HepG2 (cell line): ENCODE measurements at regions not wholly inside any gene's neighbourhood (a gene's known extent, or its start where the extent isn't known, plus 50 kb on each side); places are given as distances from the start of the nearest gene placed in this dataset.
A peak's percentile ranks its signal among the peaks of the same experiment; 100 is the strongest.

Source experiments
- ATAD3A ChIP-seq: sonication (generic); formaldehyde crosslinking; IDR thresholded peaks from 2 replicates; pipeline ENCODE4 v1.4.0; 2020; ENCODE audit warnings: missing genetic modification reagents
- CC2D1A ChIP-seq: sonication (generic); formaldehyde crosslinking; IDR thresholded peaks from 2 replicates; pipeline ENCODE4 v1.8.1; 2023; ENCODE audit warnings: mild to moderate bottlenecking, missing genetic modification reagents
- EHMT2 ChIP-seq: fragments of 200-600 bp; sonication (generic); IDR thresholded peaks from 2 replicates; pipeline ENCODE4 v1.7.0; 2017; ENCODE audit warnings: antibody characterized with exemption, low read depth, low read length, borderline replicate concordance
- FOSL2 ChIP-seq: sonication (generic); formaldehyde crosslinking; IDR thresholded peaks from 2 replicates; pipeline ENCODE4 v1.4.0; 2020; ENCODE audit warnings: missing genetic modification reagents
- HOXA3 ChIP-seq: sonication (generic); formaldehyde crosslinking; IDR thresholded peaks from 2 replicates; pipeline ENCODE4 v1.5.0; 2020; ENCODE audit warnings: missing genetic modification reagents
- KDM2A ChIP-seq: sonication (generic); formaldehyde crosslinking; IDR thresholded peaks from 2 replicates; pipeline ENCODE4 v1.4.0; 2020; ENCODE audit warnings: low read depth, missing genetic modification reagents, borderline replicate concordance
- KMT2A ChIP-seq: sonication (generic); formaldehyde crosslinking; IDR thresholded peaks from 2 replicates; pipeline ENCODE4 v1.4.0; 2020; ENCODE audit warnings: missing genetic modification reagents
- MAX ChIP-seq: IDR thresholded peaks from 2 replicates; pipeline ENCODE4 v1.6.1; 2012; ENCODE audit warnings: inconsistent platforms
- MIXL1 ChIP-seq: IDR thresholded peaks from 2 replicates; pipeline ENCODE4 v1.6.1; 2016
- MLX ChIP-seq: IDR thresholded peaks from 2 replicates; pipeline ENCODE4 v1.6.1; 2016
- REPIN1 ChIP-seq: sonication (generic); formaldehyde crosslinking; IDR thresholded peaks from 2 replicates; pipeline ENCODE4 v1.8.0; 2022; ENCODE audit warnings: missing genetic modification reagents, low read depth, mild to moderate bottlenecking, borderline replicate concordance
- TCF7L2 ChIP-seq: IDR thresholded peaks from 2 replicates; pipeline ENCODE4 v1.6.1; 2011; ENCODE audit warnings: mild to moderate bottlenecking, low read depth, low read length, moderate library complexity
- THAP11 ChIP-seq: IDR thresholded peaks from 2 replicates; pipeline ENCODE4 v1.6.1; 2016; ENCODE audit warnings: missing biosample characterization, missing genetic modification reagents
- XRCC5 ChIP-seq: fragments of 200-400 bp; formaldehyde crosslinking; optimal IDR thresholded peaks from 2 replicates; pipeline ENCODE3; 2017; ENCODE audit warnings: mild to moderate bottlenecking, low read length
- YEATS2 ChIP-seq: sonication (generic); formaldehyde crosslinking; IDR thresholded peaks from 2 replicates; pipeline ENCODE4 v1.4.0; 2020; ENCODE audit warnings: missing genetic modification reagents, borderline replicate concordance
- ZNF343 ChIP-seq: sonication (generic); formaldehyde crosslinking; IDR thresholded peaks from 2 replicates; pipeline ENCODE4 v1.4.0; 2020; ENCODE audit warnings: mild to moderate bottlenecking, missing genetic modification reagents
- ZNF746 ChIP-seq: sonication (generic); formaldehyde crosslinking; IDR thresholded peaks from 2 replicates; pipeline ENCODE4 v1.8.0; 2022; ENCODE audit warnings: mild to moderate bottlenecking, missing genetic modification reagents
- ZSCAN30 ChIP-seq: sonication (generic); formaldehyde crosslinking; IDR thresholded peaks from 2 replicates; pipeline ENCODE4 v1.5.0; 2020; ENCODE audit warnings: mild to moderate bottlenecking, missing genetic modification reagents
- TF ChIP-seq, protein P1 (sequence below): sonication (generic); formaldehyde crosslinking; IDR thresholded peaks from 2 replicates; pipeline ENCODE4 v1.4.0; 2020; ENCODE audit warnings: missing genetic modification reagents
- TF ChIP-seq, protein P2 (sequence below): IDR thresholded peaks from 2 replicates; pipeline ENCODE4 v1.6.1; 2012; ENCODE audit warnings: low read depth, low read length, improper control_type of control experiment
- TF ChIP-seq, protein P3 (sequence below): sonication (generic); formaldehyde crosslinking; IDR thresholded peaks from 2 replicates; pipeline ENCODE4 v1.5.1; 2020; ENCODE audit warnings: mild to moderate bottlenecking, missing genetic modification reagents, moderate library complexity
- TF ChIP-seq, protein P4 (sequence below): IDR thresholded peaks from 2 replicates; pipeline ENCODE4 v1.6.1; 2016; ENCODE audit warnings: low read depth

- TF ChIP-seq, protein P1, sequence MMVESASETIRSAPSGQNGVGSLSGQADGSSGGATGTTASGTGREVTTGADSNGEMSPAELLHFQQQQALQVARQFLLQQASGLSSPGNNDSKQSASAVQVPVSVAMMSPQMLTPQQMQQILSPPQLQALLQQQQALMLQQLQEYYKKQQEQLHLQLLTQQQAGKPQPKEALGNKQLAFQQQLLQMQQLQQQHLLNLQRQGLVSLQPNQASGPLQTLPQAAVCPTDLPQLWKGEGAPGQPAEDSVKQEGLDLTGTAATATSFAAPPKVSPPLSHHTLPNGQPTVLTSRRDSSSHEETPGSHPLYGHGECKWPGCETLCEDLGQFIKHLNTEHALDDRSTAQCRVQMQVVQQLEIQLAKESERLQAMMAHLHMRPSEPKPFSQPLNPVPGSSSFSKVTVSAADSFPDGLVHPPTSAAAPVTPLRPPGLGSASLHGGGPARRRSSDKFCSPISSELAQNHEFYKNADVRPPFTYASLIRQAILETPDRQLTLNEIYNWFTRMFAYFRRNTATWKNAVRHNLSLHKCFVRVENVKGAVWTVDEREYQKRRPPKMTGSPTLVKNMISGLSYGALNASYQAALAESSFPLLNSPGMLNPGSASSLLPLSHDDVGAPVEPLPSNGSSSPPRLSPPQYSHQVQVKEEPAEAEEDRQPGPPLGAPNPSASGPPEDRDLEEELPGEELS (CRISPR knock-in tag) = 0 out of 2 replicates have a peak, but pooled peaks have one; percentile 29
- TF ChIP-seq REPIN1 (CRISPR knock-in tag) (0 out of 2 replicates have a peak, but pooled peaks have one; percentile 51), EHMT2 (no peak), FOSL2 (peak; percentile 41; the same call in 1 of the 2 replicates), MLX (CRISPR knock-in tag) (0 out of 2 replicates have a peak, but pooled peaks have one; percentile 32), KMT2A (no peak), MAX (peak; percentile 29; the same call in 1 of the 2 replicates), ZNF343 (CRISPR knock-in tag) (no peak), YEATS2 (CRISPR knock-in tag) (peak; percentile 29; the same call in 1 of the 2 replicates), ATAD3A (CRISPR knock-in tag) (no peak), TCF7L2 (no peak), ZSCAN30 (CRISPR knock-in tag) (no peak), XRCC5 (peak; percentile 46), THAP11 (CRISPR knock-in tag) (peak; percentile 17; the same call in 1 of the 2 replicates), CC2D1A (CRISPR knock-in tag) (no peak), MIXL1 (CRISPR knock-in tag) (no peak), KDM2A (peak; percentile 51; the same call in 1 of the 2 replicates), HOXA3 (0 out of 2 replicates have a peak, but pooled peaks have one; percentile 15), ZNF746 (CRISPR knock-in tag) (no peak)
- TF ChIP-seq, protein P2, sequence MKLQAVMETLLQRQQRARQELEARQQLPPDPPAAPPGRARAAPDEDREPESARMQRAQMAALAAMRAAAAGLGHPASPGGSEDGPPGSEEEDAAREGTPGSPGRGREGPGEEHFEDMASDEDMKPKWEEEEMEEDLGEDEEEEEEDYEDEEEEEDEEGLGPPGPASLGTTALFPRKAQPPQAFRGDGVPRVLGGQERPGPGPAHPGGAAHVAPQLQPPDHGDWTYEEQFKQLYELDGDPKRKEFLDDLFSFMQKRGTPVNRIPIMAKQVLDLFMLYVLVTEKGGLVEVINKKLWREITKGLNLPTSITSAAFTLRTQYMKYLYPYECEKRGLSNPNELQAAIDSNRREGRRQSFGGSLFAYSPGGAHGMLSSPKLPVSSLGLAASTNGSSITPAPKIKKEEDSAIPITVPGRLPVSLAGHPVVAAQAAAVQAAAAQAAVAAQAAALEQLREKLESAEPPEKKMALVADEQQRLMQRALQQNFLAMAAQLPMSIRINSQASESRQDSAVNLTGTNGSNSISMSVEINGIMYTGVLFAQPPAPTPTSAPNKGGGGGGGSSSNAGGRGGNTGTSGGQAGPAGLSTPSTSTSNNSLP = peak; percentile 34; the same call in 1 of the 2 replicates
- TF ChIP-seq, protein P3, sequence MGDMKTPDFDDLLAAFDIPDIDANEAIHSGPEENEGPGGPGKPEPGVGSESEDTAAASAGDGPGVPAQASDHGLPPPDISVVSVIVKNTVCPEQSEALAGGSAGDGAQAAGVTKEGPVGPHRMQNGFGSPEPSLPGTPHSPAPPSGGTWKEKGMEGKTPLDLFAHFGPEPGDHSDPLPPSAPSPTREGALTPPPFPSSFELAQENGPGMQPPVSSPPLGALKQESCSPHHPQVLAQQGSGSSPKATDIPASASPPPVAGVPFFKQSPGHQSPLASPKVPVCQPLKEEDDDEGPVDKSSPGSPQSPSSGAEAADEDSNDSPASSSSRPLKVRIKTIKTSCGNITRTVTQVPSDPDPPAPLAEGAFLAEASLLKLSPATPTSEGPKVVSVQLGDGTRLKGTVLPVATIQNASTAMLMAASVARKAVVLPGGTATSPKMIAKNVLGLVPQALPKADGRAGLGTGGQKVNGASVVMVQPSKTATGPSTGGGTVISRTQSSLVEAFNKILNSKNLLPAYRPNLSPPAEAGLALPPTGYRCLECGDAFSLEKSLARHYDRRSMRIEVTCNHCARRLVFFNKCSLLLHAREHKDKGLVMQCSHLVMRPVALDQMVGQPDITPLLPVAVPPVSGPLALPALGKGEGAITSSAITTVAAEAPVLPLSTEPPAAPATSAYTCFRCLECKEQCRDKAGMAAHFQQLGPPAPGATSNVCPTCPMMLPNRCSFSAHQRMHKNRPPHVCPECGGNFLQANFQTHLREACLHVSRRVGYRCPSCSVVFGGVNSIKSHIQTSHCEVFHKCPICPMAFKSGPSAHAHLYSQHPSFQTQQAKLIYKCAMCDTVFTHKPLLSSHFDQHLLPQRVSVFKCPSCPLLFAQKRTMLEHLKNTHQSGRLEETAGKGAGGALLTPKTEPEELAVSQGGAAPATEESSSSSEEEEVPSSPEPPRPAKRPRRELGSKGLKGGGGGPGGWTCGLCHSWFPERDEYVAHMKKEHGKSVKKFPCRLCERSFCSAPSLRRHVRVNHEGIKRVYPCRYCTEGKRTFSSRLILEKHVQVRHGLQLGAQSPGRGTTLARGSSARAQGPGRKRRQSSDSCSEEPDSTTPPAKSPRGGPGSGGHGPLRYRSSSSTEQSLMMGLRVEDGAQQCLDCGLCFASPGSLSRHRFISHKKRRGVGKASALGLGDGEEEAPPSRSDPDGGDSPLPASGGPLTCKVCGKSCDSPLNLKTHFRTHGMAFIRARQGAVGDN (CRISPR knock-in tag) = peak; percentile 29
- TF ChIP-seq, protein P4, sequence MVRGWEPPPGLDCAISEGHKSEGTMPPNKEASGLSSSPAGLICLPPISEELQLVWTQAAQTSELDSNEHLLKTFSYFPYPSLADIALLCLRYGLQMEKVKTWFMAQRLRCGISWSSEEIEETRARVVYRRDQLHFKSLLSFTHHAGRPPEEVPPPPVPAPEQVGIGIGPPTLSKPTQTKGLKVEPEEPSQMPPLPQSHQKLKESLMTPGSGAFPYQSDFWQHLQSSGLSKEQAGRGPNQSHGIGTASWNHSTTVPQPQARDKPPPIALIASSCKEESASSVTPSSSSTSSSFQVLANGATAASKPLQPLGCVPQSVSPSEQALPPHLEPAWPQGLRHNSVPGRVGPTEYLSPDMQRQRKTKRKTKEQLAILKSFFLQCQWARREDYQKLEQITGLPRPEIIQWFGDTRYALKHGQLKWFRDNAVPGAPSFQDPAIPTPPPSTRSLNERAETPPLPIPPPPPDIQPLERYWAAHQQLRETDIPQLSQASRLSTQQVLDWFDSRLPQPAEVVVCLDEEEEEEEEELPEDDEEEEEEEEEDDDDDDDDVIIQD = no peak
Observed at GRCh38 chr1:67561704-67562113, 123.3 kb upstream of the GADD45A start (continued).
